NB4 (cell line): ENCODE measurements at regions not wholly inside any gene's neighbourhood (a gene's known extent, or its start where the extent isn't known, plus 50 kb on each side); places are given as distances from the start of the nearest gene placed in this dataset.

Experiments
- CTCF ChIP-seq: IDR thresholded peaks from one replicate; pipeline ENCODE4 v1.5.1; 2012; ENCODE audit warnings: low read depth, low read length
- MAX ChIP-seq: IDR thresholded peaks from 2 replicates; pipeline ENCODE4 v1.6.1; 2011; ENCODE audit warnings: low read depth, low read length
- POLR2A ChIP-seq: IDR thresholded peaks from 2 replicates; pipeline ENCODE4 v1.6.1; 2011; ENCODE audit warnings: mild to moderate bottlenecking; ENCODE audit not compliant: insufficient read length; ENCODE audit errors: extremely low read depth

GRCh38 chr10:77713521-77714280 is 76.1 kb upstream of the KCNMA1 start:
- TF ChIP-seq POLR2A (no peak), CTCF (no peak), MAX (no peak)
